HEK293T (cell line): ENCODE measurements at regions not wholly inside any gene's neighbourhood (a gene's known extent, or its start where the extent isn't known, plus 50 kb on each side); places are given as distances from the start of the nearest gene placed in this dataset.

Experiments
- CTBP1 ChIP-seq: fragments of 450-650 bp; IDR thresholded peaks from 2 replicates; pipeline ENCODE4 v1.6.1; 2016; ENCODE audit warnings: borderline replicate concordance
- ELF4 ChIP-seq: fragments of 450-650 bp; IDR thresholded peaks from 2 replicates; pipeline ENCODE4 v1.6.1; 2017; ENCODE audit warnings: antibody characterized with exemption
- FOXA1 ChIP-seq: fragments of 450-650 bp; IDR thresholded peaks from 2 replicates; pipeline ENCODE4 v1.6.1; 2016; ENCODE audit warnings: mild to moderate bottlenecking
- FOXM1 ChIP-seq: fragments of 450-650 bp; IDR thresholded peaks from 2 replicates; pipeline ENCODE4 v1.6.1; 2017; ENCODE audit warnings: mild to moderate bottlenecking, borderline replicate concordance
- TARDBP ChIP-seq: fragments of 450-650 bp; IDR thresholded peaks from 2 replicates; pipeline ENCODE4 v1.6.1; 2016
- ZNF384 ChIP-seq: fragments of 450-650 bp; IDR thresholded peaks from 2 replicates; pipeline ENCODE4 v1.6.1; 2016

DNA sequence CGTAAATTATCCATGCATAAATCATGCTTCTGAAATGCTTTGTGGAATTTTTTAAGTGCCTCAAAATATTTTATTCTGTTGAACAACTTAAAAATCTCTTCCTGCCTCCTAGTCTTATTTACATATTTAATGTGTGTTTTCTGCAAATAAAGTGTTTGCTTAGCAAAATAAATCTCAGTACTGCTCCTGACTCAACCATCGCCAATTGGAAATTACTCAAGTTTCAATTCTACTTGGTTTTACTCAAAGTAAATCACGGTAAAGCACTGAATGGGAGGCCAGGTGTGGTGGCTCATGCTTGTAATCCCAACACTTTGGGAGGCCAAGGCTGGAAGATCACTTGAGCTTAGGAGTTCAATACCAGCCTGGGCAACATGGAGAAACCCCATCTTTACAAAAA lies 152.2 kb upstream of the NR5A2 start:
- no peak for TF ChIP-seq ELF4
- TF ChIP-seq ZNF384 = no peak
- TF ChIP-seq CTBP1 = no peak
- TF ChIP-seq FOXM1 = no peak
- no peak for TF ChIP-seq TARDBP
- no peak for TF ChIP-seq FOXA1
